ENCODE measurements at regions not wholly inside any gene's neighbourhood (a gene's known extent, or its start where the extent isn't known, plus 50 kb on each side); places are given as distances from the start of the nearest gene placed in this dataset.

DNA sequence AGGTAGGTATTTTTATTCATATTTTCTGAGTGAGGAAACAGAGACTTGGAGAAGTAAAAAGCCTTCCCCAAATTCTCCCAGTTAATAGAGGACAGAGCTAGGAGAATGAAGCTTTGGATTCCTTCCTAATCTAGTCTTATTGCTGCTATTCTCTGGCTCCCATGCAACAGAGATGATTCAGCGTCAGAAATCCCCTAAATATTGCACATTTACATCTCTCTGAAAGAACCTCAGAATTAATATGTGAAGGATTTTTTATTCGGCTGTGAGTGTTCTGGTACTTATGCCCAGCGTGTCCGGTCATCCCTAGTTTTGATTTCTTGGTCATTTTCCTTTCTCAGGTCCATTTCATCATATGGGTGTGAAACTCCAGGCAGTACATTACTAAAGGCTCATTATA, 91.2 kb upstream of the SESTD1 start:
- WGBS, 4 donors: 57 to 91% (median 71%) methylated on average over 4 of the region's 4 CpGs

DNA sequence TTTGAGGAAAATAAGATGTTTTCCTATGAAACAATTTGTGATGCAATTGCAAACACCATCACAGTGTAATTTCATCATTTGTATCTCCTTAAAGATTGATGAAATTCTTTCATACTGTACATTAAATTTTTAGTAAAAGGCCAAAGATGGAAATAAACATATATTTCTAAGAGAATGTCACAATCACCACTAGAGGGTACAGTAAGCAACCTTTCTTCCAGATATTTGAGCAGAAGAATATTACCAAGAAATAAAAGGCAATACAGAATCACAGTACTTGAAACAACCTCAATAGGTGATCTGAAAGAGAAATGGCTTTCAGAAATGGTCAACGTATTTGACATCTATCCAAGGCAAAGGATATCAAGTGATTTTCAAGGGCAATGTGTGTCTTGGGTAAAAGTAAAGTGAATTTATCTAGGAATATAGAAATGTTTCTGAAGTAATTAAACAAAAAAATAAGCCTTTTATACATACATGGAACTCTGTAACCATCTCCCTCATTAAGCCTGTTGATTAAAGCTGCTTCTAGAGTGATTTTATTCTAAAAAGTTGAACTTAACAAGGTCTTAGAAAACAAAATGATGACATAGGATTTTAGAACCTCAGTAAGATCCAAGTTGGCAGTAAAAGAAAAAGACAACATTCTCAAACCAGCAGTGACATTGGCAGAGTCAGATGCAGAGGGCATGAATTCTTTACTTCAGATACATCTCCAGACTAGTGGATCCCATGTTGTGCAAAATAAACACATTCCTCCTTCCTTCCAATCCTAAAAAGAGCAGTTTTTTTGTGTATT, 90.3 kb upstream of the SESTD1 start:
- Histone ChIP-seq H3K36me3 (no peaks in the 10 kb centered on the region), H3K4me3 (no peak overlapping the region), H3K27me3 (no peaks in the 10 kb centered on the region), H3K27ac (no peak overlapping the region), H3K4me1 (peaks cover 0 to 6% (median 0%) of the 10 kb centered on the region in 12 donors), H3K9me3 (no peaks in the 10 kb centered on the region)
- ATAC-seq: no peak
- DNase-seq: no peak
- 72 to 88% (median 79%) methylated on average over 1 of the region's 1 CpG for WGBS, 4 donors
- intact Hi-C loops (cut with DNase I): no loop called here
- TF ChIP-seq, protein P1, sequence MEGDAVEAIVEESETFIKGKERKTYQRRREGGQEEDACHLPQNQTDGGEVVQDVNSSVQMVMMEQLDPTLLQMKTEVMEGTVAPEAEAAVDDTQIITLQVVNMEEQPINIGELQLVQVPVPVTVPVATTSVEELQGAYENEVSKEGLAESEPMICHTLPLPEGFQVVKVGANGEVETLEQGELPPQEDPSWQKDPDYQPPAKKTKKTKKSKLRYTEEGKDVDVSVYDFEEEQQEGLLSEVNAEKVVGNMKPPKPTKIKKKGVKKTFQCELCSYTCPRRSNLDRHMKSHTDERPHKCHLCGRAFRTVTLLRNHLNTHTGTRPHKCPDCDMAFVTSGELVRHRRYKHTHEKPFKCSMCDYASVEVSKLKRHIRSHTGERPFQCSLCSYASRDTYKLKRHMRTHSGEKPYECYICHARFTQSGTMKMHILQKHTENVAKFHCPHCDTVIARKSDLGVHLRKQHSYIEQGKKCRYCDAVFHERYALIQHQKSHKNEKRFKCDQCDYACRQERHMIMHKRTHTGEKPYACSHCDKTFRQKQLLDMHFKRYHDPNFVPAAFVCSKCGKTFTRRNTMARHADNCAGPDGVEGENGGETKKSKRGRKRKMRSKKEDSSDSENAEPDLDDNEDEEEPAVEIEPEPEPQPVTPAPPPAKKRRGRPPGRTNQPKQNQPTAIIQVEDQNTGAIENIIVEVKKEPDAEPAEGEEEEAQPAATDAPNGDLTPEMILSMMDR (IDR thresholded peaks at IDR 0.05): peak in 3 of 12 donors; percentile 20 to 30 (median 20)
- TF ChIP-seq POLR2A (IDR thresholded peaks at IDR 0.05): no peak

More for the DNA sequence above, 91.2 kb upstream of the SESTD1 start:
- Histone ChIP-seq H3K4me3 (no peak overlapping the region), H3K27ac (no peak overlapping the region), H3K4me1 (no peaks in the 10 kb centered on the region), H3K36me3 (no peaks in the 10 kb centered on the region), H3K27me3 (no peaks in the 10 kb centered on the region), H3K9me3 (no peaks in the 10 kb centered on the region)
- TF ChIP-seq, protein P1 (IDR thresholded peaks at IDR 0.05): no peak
- TF ChIP-seq POLR2A (IDR thresholded peaks at IDR 0.05): no peak
- intact Hi-C loops (cut with DNase I): no loop called here
- DNase-seq (no peak), ATAC-seq (no peak)

DNA sequence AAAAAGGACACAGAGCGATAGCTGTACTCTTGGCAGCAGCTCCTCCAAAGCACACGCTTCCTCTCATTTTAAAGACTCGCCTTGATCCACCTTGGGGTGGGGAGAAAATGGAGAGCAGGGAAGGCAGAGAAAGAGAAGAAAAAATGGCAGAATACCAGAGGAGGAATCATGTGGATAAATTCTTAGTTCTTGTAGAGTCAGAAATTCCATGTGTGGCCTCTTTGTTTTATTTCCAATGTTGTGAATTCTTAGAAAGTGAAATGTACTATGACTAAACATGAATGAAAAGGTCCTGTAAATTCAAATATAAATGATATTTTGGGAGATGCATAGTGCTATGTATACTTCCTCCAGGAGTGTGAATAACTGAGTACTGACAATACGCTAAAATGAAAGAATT, 89.7 kb upstream of the SESTD1 start:
- no peaks in the 10 kb centered on the region for H3K36me3 ChIP-seq

DNA sequence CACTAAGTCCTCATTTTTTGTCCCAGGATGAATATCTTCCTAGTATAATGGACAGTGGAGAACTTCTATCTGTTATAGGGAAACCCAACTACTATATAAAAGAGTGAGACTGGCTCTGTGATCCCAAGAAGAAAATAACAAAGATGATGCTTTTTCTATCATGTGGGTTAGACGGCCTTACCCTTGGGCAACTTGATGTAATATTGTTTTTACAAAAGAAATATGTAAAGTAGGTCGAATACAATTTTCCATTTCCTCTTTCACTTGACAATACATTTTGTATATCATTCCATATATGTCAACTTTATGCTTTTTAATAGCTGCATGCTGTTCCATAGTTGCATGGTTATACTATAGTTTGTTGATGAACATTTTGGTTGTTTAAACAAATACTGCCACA, 87.5 kb upstream of the SESTD1 start:
- no peaks in the 10 kb centered on the region for H3K9me3 ChIP-seq
- no peak overlapping the region for H3K27ac ChIP-seq
- no peaks in the 10 kb centered on the region for H3K36me3 ChIP-seq
- WGBS, 4 donors: 84 to 87% (median 85%) methylated on average over 2 of the region's 2 CpGs
- H3K27me3 ChIP-seq: no peaks in the 10 kb centered on the region
- no peak for ATAC-seq
- no peak overlapping the region for H3K4me3 ChIP-seq
- TF ChIP-seq, protein P1 (IDR thresholded peaks at IDR 0.05): no peak
- TF ChIP-seq POLR2A (IDR thresholded peaks at IDR 0.05): no peak
- intact Hi-C loops (cut with DNase I): no loop called here
- no peak for DNase-seq
- H3K4me1 ChIP-seq: peaks cover 0 to 12% (median 0%) of the 10 kb centered on the region in 12 donors

More for the DNA sequence above, 89.7 kb upstream of the SESTD1 start:
- DNase-seq (no peak), ATAC-seq (no peak)
- Histone ChIP-seq H3K4me3 (no peak overlapping the region), H3K4me1 (peaks cover 0 to 11% (median 0%) of the 10 kb centered on the region in 12 donors), H3K27ac (no peak overlapping the region), H3K9me3 (no peaks in the 10 kb centered on the region), H3K27me3 (no peaks in the 10 kb centered on the region)
- TF ChIP-seq, protein P1 (IDR thresholded peaks at IDR 0.05): no peak
- no peak for TF ChIP-seq POLR2A (IDR thresholded peaks at IDR 0.05)
- intact Hi-C loops (cut with DNase I): no loop called here
- 88 to 92% (median 90%) methylated on average over 4 of the region's 4 CpGs for WGBS, 4 donors
